Smooth muscle cell (in vitro differentiated cells): ENCODE measurements at regions not wholly inside any gene's neighbourhood (a gene's known extent, or its start where the extent isn't known, plus 50 kb on each side); places are given as distances from the start of the nearest gene placed in this dataset.

Source experiments
- DNase-seq: peaks from one replicate; lab custom pipeline; 2025; ENCODE audit not compliant: unreplicated experiment; lab: John Stamatoyannopoulos, UW
- H2AFZ ChIP-seq: fragments of 200-600 bp; sonication (generic); 2 replicates; pipeline ENCODE4 v1.6.0; 2016; ENCODE audit warnings: antibody characterized with exemption, low read depth, mild to moderate bottlenecking
- H3F3A ChIP-seq: fragments of 200-600 bp; sonication (generic); 2 replicates; pipeline ENCODE4 v1.6.0; 2017; ENCODE audit warnings: antibody characterized with exemption, low read depth
- H3K27ac ChIP-seq: fragments of 200-600 bp; sonication (generic); 2 replicates; pipeline ENCODE4 v1.5.1; 2016; ENCODE audit warnings: low read depth, mild to moderate bottlenecking
- H3K27me3 ChIP-seq: fragments of 200-600 bp; sonication (generic); 2 replicates; pipeline ENCODE4 v1.6.1; 2016; ENCODE audit warnings: low read depth, mild to moderate bottlenecking
- H3K36me3 ChIP-seq: fragments of 200-600 bp; sonication (generic); 2 replicates; pipeline ENCODE4 v1.5.1; 2016; ENCODE audit warnings: low read depth
- H3K4me1 ChIP-seq: fragments of 200-600 bp; sonication (generic); 2 replicates; pipeline ENCODE4 v1.5.1; 2016; ENCODE audit warnings: low read depth
- H3K4me2 ChIP-seq: fragments of 200-600 bp; sonication (generic); 2 replicates; pipeline ENCODE4 v1.6.0; 2016; ENCODE audit warnings: mild to moderate bottlenecking
- H3K4me3 ChIP-seq: fragments of 200-600 bp; sonication (generic); 2 replicates; pipeline ENCODE4 v1.5.1; 2016; ENCODE audit warnings: mild to moderate bottlenecking
- H3K79me2 ChIP-seq: fragments of 200-600 bp; sonication (generic); 2 replicates; pipeline ENCODE4 v1.6.0; 2016; ENCODE audit warnings: low read depth, mild to moderate bottlenecking
- H3K9ac ChIP-seq: fragments of 200-600 bp; sonication (generic); 2 replicates; pipeline ENCODE4 v1.6.0; 2016; ENCODE audit warnings: low read depth
- H3K9me3 ChIP-seq: fragments of 200-600 bp; sonication (generic); replicated peaks from 2 replicates; pipeline ENCODE4 v1.5.1; 2016; ENCODE audit warnings: low read depth
- H4K20me1 ChIP-seq: fragments of 200-600 bp; sonication (generic); 2 replicates; pipeline ENCODE4 v1.6.0; 2016; ENCODE audit warnings: low read depth
- CTCF ChIP-seq: fragments of 200-600 bp; sonication (generic); IDR thresholded peaks from 2 replicates; pipeline ENCODE4 v1.5.1; 2017; ENCODE audit warnings: borderline replicate concordance, mild to moderate bottlenecking, antibody characterized with exemption; ENCODE audit not compliant: insufficient read depth, poor library complexity, severe bottlenecking
- WGBS: methylation state at CpG from one replicate; pipeline ENCODE4 v1.1.7; 2016; ENCODE audit warnings: low lambda C conversion rate; 5-methylcytosine and 5-hydroxymethylcytosine counted together

GRCh38 chr2:158046121-158046880, 55.4 kb upstream of the UPP2 start:
- Histone ChIP-seq H3K4me3 (no peak overlapping the region), H3K4me1 (peaks cover 5% of the 10 kb centered on the region), H3K9ac (no peak overlapping the region), H3F3A (no peaks in the 10 kb centered on the region), H3K27ac (no peak overlapping the region), H3K4me2 (no peak overlapping the region), H3K27me3 (no peaks in the 10 kb centered on the region), H4K20me1 (no peaks in the 10 kb centered on the region), H2AFZ (no peak overlapping the region), H3K36me3 (no peaks in the 10 kb centered on the region), H3K9me3 (no peaks in the 10 kb centered on the region), H3K79me2 (no peaks in the 10 kb centered on the region)
- no peak for DNase-seq
- no peak for TF ChIP-seq CTCF
- 89% methylated on average over 4 of the region's 4 CpGs for WGBS

GRCh38 chr2:158045362-158045761, 56.3 kb upstream of the UPP2 start:
- Histone ChIP-seq H3K79me2 (no peaks in the 10 kb centered on the region), H2AFZ (no peak overlapping the region), H3K9me3 (no peaks in the 10 kb centered on the region), H3K36me3 (no peaks in the 10 kb centered on the region), H3K9ac (no peak overlapping the region), H3K4me3 (no peak overlapping the region), H3K4me2 (no peak overlapping the region), H3K4me1 (peaks cover 5% of the 10 kb centered on the region), H3K27ac (no peak overlapping the region), H4K20me1 (no peaks in the 10 kb centered on the region), H3K27me3 (no peaks in the 10 kb centered on the region), H3F3A (no peaks in the 10 kb centered on the region)
- no peak for TF ChIP-seq CTCF
- no peak for DNase-seq
- WGBS: 63% methylated on average over 3 of the region's 3 CpGs

GRCh38 chr2:158043181-158043948, 58.3 kb upstream of the UPP2 start:
- Histone ChIP-seq H3K4me3 (no peak overlapping the region), H3K4me1 (peaks cover 5% of the 10 kb centered on the region), H3K27ac (peak overlapping the region; percentile 17), H3F3A (no peaks in the 10 kb centered on the region), H2AFZ (no peak overlapping the region), H3K36me3 (no peaks in the 10 kb centered on the region), H3K27me3 (no peaks in the 10 kb centered on the region), H3K9me3 (no peaks in the 10 kb centered on the region), H4K20me1 (no peaks in the 10 kb centered on the region), H3K4me2 (no peak overlapping the region), H3K79me2 (no peaks in the 10 kb centered on the region), H3K9ac (no peak overlapping the region)
- no peak for DNase-seq
- 76% methylated on average over 5 of the region's 5 CpGs for WGBS
- no peak for TF ChIP-seq CTCF
